ENCODE measurements at regions not wholly inside any gene's neighbourhood (a gene's known extent, or its start where the extent isn't known, plus 50 kb on each side); places are given as distances from the start of the nearest gene placed in this dataset.

- H3K79me2 ChIP-seq (ENCODE audit: insufficient read depth) = no peaks in the 10 kb centered on the region
- no peak for TF ChIP-seq POLR2AphosphoS5 (IDR thresholded peaks at IDR 0.05; ENCODE audit: low read depth, low read length)
- no peak for TF ChIP-seq RCOR1 (IDR thresholded peaks at IDR 0.05; ENCODE audit: low read length)
- no peak for TF ChIP-seq TCF12 (IDR thresholded peaks at IDR 0.05)
- no peak for TF ChIP-seq MAX (IDR thresholded peaks at IDR 0.05; ENCODE audit: low read depth)
- TF ChIP-seq, protein P1, sequence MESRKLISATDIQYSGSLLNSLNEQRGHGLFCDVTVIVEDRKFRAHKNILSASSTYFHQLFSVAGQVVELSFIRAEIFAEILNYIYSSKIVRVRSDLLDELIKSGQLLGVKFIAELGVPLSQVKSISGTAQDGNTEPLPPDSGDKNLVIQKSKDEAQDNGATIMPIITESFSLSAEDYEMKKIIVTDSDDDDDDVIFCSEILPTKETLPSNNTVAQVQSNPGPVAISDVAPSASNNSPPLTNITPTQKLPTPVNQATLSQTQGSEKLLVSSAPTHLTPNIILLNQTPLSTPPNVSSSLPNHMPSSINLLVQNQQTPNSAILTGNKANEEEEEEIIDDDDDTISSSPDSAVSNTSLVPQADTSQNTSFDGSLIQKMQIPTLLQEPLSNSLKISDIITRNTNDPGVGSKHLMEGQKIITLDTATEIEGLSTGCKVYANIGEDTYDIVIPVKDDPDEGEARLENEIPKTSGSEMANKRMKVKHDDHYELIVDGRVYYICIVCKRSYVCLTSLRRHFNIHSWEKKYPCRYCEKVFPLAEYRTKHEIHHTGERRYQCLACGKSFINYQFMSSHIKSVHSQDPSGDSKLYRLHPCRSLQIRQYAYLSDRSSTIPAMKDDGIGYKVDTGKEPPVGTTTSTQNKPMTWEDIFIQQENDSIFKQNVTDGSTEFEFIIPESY (IDR thresholded peaks at IDR 0.05; ENCODE audit: borderline replicate concordance, low read depth) = no peak
- no peak for TF ChIP-seq ELF1 (IDR thresholded peaks at IDR 0.05)
- H3K4me2 ChIP-seq = no peak overlapping the region
- ChIA-PET CTCF (interaction anchor here (0.5 to 3.2 kb wide), 3 partner anchors 13 to 261 kb away, joined by 3 to 11 read pairs (median 8); no protein-coding TSS in a partner anchor), POLR2A (no interaction called here)
- no peak overlapping the region for H3K9ac ChIP-seq
- H3K9me3 ChIP-seq = no peaks in the 10 kb centered on the region
- peaks cover 0 to 25% of the 10 kb centered on the region in 2 experiments; a peak in 2 of 4 replicates for H3K4me1 ChIP-seq (ENCODE audit: control insufficient read depth in 1 of 2, insufficient read depth in 2 of 2, low read depth in 1 of 2, low read length in 1 of 2)
- no peak overlapping the region for H2AFZ ChIP-seq (ENCODE audit: low read depth)
- no peaks in the 10 kb centered on the region for H3K9me2 ChIP-seq
- H3K27ac ChIP-seq (ENCODE audit: low read depth in 2 of 2, low read length in 1 of 2) = no peak overlapping the region
- no peaks in the 10 kb centered on the region for H4K20me1 ChIP-seq (ENCODE audit: insufficient read depth)
- 69% methylated on average over 4 of the region's 4 CpGs for WGBS (ENCODE audit: low lambda C conversion rate)
- H3K4me3 ChIP-seq (ENCODE audit: low read depth in 2 of 2, low read length in 1 of 2) = no peak overlapping the region
- no peak for DNase-seq
- H3K36me3 ChIP-seq (replicated peaks in 1 of 2; ENCODE audit: control insufficient read depth in 1 of 2, insufficient read depth in 2 of 2, low read length in 1 of 2) = no peaks in the 10 kb centered on the region
- H3F3A ChIP-seq (replicated peaks; ENCODE audit: insufficient read depth) = no peaks in the 10 kb centered on the region
- H3K27me3 ChIP-seq (ENCODE audit: insufficient read depth) = no peaks in the 10 kb centered on the region; the same call in 1 of the 2 replicates
Measured at GRCh38 chr10:113427236-113427735, 125.6 kb upstream of the HABP2 start.

GRCh38 chr10:113427811-113428558 lies 124.9 kb upstream of the HABP2 start:
- 66% methylated on average over 5 of the region's 5 CpGs for WGBS (ENCODE audit: low lambda C conversion rate)
- POLR2A ChIA-PET = no interaction called here
- H3K4me3 ChIP-seq (ENCODE audit: low read depth in 2 of 2, low read length in 1 of 2) = no peak overlapping the region
- no peaks in the 10 kb centered on the region for H3K79me2 ChIP-seq (ENCODE audit: insufficient read depth)
- no peaks in the 10 kb centered on the region for H3K9me3 ChIP-seq
- no peak for DNase-seq
- no peak overlapping the region for H3K27ac ChIP-seq (ENCODE audit: low read depth in 2 of 2, low read length in 1 of 2)
- H4K20me1 ChIP-seq (ENCODE audit: insufficient read depth) = no peaks in the 10 kb centered on the region
- no peaks in the 10 kb centered on the region for H3K36me3 ChIP-seq (replicated peaks in 1 of 2; ENCODE audit: control insufficient read depth in 1 of 2, insufficient read depth in 2 of 2, low read length in 1 of 2)
- H3K9me2 ChIP-seq = no peaks in the 10 kb centered on the region
- peaks cover 0 to 26% of the 10 kb centered on the region in 2 experiments; a peak in 2 of 4 replicates for H3K4me1 ChIP-seq (ENCODE audit: control insufficient read depth in 1 of 2, insufficient read depth in 2 of 2, low read depth in 1 of 2, low read length in 1 of 2)
- no peaks in the 10 kb centered on the region; the same call in 1 of the 2 replicates for H3K27me3 ChIP-seq (ENCODE audit: insufficient read depth)
- no peak for TF ChIP-seq YY1 (IDR thresholded peaks at IDR 0.05; ENCODE audit: low read depth)
- TF ChIP-seq SMC3 (IDR thresholded peaks at IDR 0.05; ENCODE audit: low read depth, low read length) = no peak
- TF ChIP-seq, protein P2, sequence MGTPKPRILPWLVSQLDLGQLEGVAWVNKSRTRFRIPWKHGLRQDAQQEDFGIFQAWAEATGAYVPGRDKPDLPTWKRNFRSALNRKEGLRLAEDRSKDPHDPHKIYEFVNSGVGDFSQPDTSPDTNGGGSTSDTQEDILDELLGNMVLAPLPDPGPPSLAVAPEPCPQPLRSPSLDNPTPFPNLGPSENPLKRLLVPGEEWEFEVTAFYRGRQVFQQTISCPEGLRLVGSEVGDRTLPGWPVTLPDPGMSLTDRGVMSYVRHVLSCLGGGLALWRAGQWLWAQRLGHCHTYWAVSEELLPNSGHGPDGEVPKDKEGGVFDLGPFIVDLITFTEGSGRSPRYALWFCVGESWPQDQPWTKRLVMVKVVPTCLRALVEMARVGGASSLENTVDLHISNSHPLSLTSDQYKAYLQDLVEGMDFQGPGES (IDR thresholded peaks at IDR 0.05; ENCODE audit: low read depth, low read length) = no peak
- TF ChIP-seq MAX (IDR thresholded peaks at IDR 0.05; ENCODE audit: low read depth) = no peak
- no peak for TF ChIP-seq CHD2 (IDR thresholded peaks at IDR 0.05; ENCODE audit: low read length, partially characterized antibody)
- no peak for TF ChIP-seq GABPA (IDR thresholded peaks at IDR 0.05; ENCODE audit: low read depth)
- TF ChIP-seq EP300 (IDR thresholded peaks at IDR 0.05; ENCODE audit: borderline replicate concordance in 1 of 2, low read depth in 1 of 2, low read length in 1 of 2) = no peak
- no peak for TF ChIP-seq NRF1 (IDR thresholded peaks at IDR 0.05; ENCODE audit: low read depth, low read length)
- TF ChIP-seq JUND (IDR thresholded peaks at IDR 0.05) = no peak
- TF ChIP-seq TAF1 (IDR thresholded peaks at IDR 0.05; ENCODE audit: borderline replicate concordance, low read depth, low read length) = no peak
- TF ChIP-seq GATA2 (CRISPR knock-in tag; IDR thresholded peaks at IDR 0.05) = no peak
- TF ChIP-seq, protein P3, sequence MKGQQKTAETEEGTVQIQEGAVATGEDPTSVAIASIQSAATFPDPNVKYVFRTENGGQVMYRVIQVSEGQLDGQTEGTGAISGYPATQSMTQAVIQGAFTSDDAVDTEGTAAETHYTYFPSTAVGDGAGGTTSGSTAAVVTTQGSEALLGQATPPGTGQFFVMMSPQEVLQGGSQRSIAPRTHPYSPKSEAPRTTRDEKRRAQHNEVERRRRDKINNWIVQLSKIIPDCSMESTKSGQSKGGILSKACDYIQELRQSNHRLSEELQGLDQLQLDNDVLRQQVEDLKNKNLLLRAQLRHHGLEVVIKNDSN (IDR thresholded peaks at IDR 0.05; ENCODE audit: borderline replicate concordance, low read depth) = no peak
- H2AFZ ChIP-seq (ENCODE audit: low read depth) = no peak overlapping the region
- CTCF ChIA-PET = interaction anchor here (2.1 to 3.2 kb wide), 2 partner anchors 12 to 42 kb away, joined by 8 to 11 read pairs; no protein-coding TSS in a partner anchor
- no peak overlapping the region for H3K4me2 ChIP-seq
- H3F3A ChIP-seq (replicated peaks; ENCODE audit: insufficient read depth) = no peaks in the 10 kb centered on the region
- H3K9ac ChIP-seq = no peak overlapping the region
